ENCODE measurements at regions not wholly inside any gene's neighbourhood (a gene's known extent, or its start where the extent isn't known, plus 50 kb on each side); places are given as distances from the start of the nearest gene placed in this dataset.

DNA sequence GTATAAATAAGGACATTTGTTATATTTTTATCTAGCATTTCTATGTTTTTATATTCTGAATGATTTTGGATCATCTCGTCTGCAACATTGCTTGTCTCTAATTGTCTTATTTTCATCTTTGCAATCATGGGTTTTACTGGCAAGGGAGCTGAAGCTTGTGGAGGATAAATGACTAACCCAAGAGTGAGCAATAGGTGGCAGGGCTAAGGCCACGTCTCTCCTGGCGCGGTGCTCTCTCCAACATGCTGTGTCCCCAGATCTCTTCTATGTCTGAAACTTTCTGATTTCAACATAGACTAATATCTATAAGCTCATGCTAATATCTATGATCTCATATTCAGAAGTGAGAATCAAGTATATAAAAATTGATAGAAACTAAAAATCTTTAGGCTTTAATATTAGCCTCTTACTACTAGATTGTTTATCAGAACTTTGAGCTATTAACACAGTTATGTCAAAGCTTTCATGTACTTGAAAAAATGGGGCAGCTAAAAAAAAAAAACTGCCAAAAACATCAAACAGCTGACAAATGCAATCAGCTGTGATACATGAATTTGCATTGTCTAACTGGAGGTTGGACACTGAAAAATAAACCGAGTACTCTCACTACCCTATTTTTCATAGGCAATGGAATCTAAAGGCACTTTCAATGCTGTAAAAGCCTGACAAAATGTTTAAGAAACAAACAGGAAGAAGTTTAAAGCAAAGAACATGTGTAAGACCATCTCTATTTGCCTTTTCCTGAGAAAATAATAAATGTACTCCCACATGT is 169.2 kb downstream of the TMA16 start:
- TF ChIP-seq, protein P1, sequence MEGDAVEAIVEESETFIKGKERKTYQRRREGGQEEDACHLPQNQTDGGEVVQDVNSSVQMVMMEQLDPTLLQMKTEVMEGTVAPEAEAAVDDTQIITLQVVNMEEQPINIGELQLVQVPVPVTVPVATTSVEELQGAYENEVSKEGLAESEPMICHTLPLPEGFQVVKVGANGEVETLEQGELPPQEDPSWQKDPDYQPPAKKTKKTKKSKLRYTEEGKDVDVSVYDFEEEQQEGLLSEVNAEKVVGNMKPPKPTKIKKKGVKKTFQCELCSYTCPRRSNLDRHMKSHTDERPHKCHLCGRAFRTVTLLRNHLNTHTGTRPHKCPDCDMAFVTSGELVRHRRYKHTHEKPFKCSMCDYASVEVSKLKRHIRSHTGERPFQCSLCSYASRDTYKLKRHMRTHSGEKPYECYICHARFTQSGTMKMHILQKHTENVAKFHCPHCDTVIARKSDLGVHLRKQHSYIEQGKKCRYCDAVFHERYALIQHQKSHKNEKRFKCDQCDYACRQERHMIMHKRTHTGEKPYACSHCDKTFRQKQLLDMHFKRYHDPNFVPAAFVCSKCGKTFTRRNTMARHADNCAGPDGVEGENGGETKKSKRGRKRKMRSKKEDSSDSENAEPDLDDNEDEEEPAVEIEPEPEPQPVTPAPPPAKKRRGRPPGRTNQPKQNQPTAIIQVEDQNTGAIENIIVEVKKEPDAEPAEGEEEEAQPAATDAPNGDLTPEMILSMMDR (conservative IDR thresholded peaks at IDR 0.05; ENCODE audit: control insufficient read depth, insufficient read depth, low read depth, low read length): no peak
- DNase-seq (ENCODE audit: low read depth): peak; percentile 6

GRCh38 chr4:163665101-163665500 is 170.6 kb downstream of the TMA16 start:
- DNase-seq (ENCODE audit: low read depth): no peak
- H3K4me3 ChIP-seq (ENCODE audit: control insufficient read depth, low read depth, low read length): no peak overlapping the region
- TF ChIP-seq, protein P1 (conservative IDR thresholded peaks at IDR 0.05; ENCODE audit: control insufficient read depth, insufficient read depth, low read depth, low read length): no peak

More for the DNA sequence above, 169.2 kb downstream of the TMA16 start:
- no peak overlapping the region for H3K4me3 ChIP-seq (ENCODE audit: control insufficient read depth, low read depth, low read length)

DNA sequence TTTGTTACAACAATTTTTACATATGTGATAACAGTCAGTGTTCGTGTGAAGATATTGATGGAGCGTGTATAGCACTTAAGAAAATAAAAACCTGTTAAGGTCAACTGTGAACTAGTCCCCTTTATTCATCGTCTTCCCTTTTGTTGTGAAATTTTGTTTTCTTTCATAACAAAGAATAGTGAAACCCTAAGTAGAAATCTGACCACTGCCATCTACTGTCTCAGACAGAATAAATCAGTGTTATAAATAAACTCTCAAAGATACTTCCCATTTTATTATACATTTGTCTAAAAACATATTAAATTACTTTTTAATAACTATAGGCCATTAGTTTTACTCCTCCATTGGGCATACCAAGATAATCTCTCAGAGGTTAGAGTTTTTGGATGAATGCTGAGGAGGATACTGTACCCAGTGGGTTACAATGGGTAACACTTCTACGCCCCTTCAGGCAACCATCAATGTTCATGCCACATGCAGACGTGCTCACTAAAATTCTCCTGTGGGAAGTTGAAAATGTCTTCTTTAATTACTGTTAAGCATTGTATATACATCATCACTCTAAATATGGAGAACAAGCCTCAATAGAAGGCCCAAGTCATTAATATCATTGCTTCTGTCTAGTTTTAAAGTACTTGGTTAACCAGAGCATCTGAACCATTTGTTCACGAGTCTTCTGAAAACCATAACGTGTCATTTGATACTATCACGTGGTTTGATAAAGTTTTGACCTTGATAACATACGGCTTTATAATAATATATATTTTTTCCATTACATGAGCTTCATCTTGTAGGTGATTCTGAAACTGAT is 171.2 kb downstream of the TMA16 start:
- TF ChIP-seq, protein P1 (conservative IDR thresholded peaks at IDR 0.05; ENCODE audit: control insufficient read depth, insufficient read depth, low read depth, low read length): no peak
- DNase-seq (ENCODE audit: low read depth): no peak
- no peak overlapping the region for H3K4me3 ChIP-seq (ENCODE audit: control insufficient read depth, low read depth, low read length)

- no peak for DNase-seq (ENCODE audit: low read depth)
- H3K4me3 ChIP-seq (ENCODE audit: control insufficient read depth, low read depth, low read length): no peak overlapping the region
- TF ChIP-seq, protein P1 (conservative IDR thresholded peaks at IDR 0.05; ENCODE audit: control insufficient read depth, insufficient read depth, low read depth, low read length): no peak
Measured at GRCh38 chr4:163666332-163666873, 171.9 kb downstream of the TMA16 start.

GRCh38 chr4:163672751-163673150 is 178.3 kb downstream of the TMA16 start:
- H3K4me3 ChIP-seq (ENCODE audit: control insufficient read depth, low read depth, low read length): no peak overlapping the region
- TF ChIP-seq, protein P1 (conservative IDR thresholded peaks at IDR 0.05; ENCODE audit: control insufficient read depth, insufficient read depth, low read depth, low read length): no peak
- no peak for DNase-seq (ENCODE audit: low read depth)

DNA sequence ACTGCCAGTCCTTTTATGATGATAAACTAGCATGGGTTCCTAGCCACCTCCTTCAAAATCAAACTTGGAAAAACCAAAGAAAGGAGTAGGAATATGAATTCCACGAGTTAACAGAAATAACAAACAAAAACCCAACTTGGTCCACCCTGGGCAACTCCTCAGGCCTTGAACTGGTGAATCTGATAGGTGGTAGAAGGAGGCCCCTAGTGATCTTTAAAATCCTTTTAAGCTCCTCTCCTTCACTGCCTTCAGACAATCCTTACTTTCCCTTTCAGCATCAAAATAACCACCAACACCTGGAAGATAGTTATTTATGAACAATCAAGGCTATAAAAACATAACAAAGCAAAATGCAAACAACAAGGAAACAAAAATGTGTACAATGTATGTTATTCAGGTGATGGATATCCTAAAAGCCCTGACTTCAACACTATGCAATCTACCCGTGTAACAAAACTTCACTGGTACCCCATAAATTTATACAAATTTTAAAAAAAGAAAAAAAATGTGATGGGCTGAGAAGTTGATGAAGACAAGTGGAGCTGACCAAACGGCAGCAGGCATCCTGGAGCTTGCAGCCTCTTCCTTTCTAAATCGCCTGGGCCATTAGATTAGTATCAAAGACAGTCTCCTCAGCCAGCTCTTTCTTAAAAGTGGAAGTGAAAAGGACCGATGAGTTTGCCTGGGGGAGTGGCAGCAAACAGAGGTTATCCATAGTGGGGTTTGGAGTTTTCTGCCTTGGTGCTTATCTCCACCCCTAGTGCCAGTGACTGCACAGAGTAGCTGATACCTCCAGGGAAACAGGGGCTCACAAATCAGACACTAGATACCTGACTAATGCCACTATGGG is 179.6 kb downstream of the TMA16 start:
- TF ChIP-seq, protein P1 (conservative IDR thresholded peaks at IDR 0.05; ENCODE audit: control insufficient read depth, insufficient read depth, low read depth, low read length): no peak
- H3K4me3 ChIP-seq (ENCODE audit: control insufficient read depth, low read depth, low read length): no peak overlapping the region
- no peak for DNase-seq (ENCODE audit: low read depth)

Data from fibroblast of mammary gland (primary cell).